ENCODE measurements at regions not wholly inside any gene's neighbourhood (a gene's known extent, or its start where the extent isn't known, plus 50 kb on each side); places are given as distances from the start of the nearest gene placed in this dataset.
A peak's percentile ranks its signal among the peaks of the same experiment; 100 is the strongest.
"Not testable (repeated sequence)": the region's sequence is repeated elsewhere in the genome, so short reads cannot be mapped to it uniquely, and the experiment has no call there.

GRCh38 chr1:232147215-232147614 lies 482.7 kb downstream of the SIPA1L2 start:
- no peak overlapping the region for H3K4me3 ChIP-seq (ENCODE audit: low read depth, low read length)

- no peak overlapping the region for H3K4me3 ChIP-seq (ENCODE audit: low read depth, low read length)
These were observed 483.4 kb downstream of the SIPA1L2 start for GRCh38 chr1:232146514-232146913.

DNA sequence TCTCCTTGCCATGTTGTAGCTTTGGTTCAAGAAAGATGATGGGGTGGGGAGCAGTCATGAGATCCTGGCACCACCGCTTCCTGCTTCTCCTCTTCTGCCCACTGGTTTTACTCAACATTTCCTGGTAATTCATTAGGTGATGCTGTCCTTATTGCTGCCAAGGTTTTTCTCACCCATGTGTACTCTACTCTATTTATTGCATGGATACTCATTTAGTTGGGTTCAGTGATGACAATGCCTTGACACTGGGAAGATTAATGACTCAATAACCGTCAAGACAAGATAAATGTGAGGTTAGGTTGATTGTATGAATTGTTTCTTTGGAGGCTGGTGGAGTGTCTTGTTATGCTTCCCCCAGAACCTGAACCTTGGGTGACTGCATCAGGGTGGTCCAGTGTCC lies 484.2 kb downstream of the SIPA1L2 start:
- H3K4me3 ChIP-seq (ENCODE audit: low read depth, low read length), result no peak overlapping the region

DNA sequence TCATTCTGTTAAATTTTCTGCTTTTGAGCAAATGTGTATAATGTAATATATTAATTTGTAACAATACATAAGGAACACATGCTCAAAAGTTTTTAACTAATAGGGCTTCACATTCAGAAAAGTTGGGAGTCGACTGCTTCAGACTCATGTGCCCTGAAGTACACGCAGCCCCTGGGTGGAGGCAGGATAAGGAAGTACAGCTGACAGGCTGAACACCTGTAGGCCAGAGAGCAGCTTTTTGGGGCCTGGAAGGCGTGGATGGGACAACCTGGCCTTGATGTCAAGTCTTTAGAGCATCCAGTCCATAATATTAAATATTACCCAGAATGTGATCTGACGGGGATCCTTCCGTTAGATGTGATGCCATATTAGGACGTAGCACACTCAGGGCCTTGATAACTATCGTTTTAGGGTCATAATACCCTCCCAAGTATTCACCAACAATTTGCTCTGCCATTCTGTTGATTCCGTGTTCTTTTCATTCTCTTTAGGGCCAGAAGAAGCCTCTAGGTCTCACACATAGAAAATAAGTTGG lies 485.2 kb downstream of the SIPA1L2 start:
- H3K4me3 ChIP-seq (ENCODE audit: low read depth, low read length), result no peak overlapping the region

DNA sequence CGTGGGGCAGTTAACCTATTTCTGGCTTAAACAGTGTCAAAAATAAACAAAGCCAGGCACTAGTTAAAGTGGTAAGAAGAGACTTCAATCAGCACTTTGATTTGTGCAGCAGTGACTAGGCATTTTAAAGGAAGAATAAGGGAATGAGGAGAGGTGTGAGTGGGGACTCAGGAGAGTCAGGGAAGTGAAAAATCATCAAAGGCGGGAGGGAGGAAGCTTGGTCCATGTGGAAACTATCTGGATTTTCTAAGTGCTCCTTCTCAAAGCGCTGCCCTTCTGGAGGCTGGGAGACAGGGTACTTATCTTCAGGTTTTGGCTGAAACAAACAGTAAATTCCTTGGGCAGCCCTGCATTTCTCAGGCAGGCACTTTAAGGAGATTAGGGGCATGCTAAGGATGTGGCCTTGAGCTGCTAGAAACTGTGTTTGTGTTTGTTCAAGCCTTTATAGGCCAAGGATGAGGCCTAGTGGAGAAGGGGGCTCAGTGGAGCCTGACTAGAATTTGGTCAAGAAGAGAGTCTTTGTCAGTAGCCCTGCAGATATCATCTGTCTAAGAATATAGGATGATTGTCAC lies 486.5 kb downstream of the SIPA1L2 start:
- no peak overlapping the region for H3K4me3 ChIP-seq (ENCODE audit: low read depth, low read length)

GRCh38 chr1:232142403-232143314 lies 487.3 kb downstream of the SIPA1L2 start:
- no peak overlapping the region for H3K4me3 ChIP-seq (ENCODE audit: low read depth, low read length)

DNA sequence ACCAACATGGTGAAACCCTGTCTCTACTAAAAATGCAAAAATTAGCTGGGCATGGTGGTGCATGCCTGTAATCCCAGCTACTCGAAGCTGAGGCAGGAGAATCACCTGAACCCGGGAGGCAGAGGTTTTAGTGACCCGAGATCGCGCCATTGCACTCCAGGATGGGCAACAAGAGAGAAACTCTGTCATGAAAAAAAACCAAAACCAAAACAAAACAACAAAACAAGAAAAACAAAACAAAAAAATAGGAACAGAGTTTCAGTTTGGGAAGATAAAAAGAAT lies 488.8 kb downstream of the SIPA1L2 start:
- not testable (repeated sequence) for H3K4me3 ChIP-seq (ENCODE audit: low read depth, low read length)

DNA sequence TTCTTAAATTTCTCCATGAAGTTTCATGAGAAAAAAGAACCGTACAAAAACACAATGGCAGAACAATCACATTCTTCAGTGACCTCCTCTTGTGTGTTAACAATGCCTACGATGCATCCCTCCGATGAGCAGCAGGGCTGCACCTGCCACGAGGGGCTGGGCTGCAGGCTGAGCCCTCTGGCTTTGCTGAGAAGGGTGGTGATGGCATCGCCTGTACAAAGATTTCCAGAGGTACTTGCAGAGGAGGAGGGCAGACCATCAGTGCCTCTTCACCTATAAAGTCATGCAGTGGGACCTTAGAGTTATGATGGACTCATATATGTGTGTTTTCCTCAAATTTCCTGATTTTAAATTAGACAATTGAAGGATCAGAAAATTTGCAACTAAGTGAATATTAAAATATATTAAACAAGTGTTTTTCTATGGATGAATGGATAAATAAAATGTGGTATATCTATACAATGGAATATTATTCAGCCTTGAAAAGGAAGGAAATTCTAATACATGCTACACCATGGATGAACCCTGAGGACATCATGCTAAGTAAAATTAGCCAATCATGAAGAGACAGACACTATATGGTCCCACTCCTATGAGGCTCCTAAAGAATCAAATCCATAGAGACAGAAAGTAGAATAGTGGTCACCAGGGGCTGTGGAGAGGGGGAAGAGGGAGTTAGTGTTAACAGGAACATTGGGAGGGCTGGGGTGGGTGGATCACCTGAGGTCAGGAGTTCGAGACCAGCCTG lies 489.3 kb downstream of the SIPA1L2 start:
- H3K4me3 ChIP-seq (ENCODE audit: low read depth, low read length), result no peak overlapping the region

DNA sequence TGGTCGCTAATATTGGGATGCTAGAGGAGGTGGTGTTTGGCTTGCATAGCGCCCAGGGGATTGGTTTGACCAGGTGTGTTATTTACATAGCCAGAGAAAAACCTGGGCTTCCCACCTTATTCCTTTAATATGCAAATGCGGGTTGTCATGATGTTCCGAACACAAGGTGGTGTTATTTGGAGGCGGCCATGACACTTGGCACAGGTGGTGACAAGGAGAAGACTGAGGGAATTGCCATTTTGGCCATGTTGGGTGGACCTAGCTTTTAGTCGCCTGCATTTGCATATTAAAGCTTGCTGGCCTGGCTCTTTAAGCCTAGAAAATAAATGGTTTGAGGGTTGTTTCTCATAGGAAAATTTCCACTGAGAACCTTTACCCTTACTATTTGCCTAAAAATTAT lies 490.5 kb downstream of the SIPA1L2 start:
- H3K4me3 ChIP-seq (ENCODE audit: low read depth, low read length), result no peak overlapping the region

- no peak overlapping the region for H3K4me3 ChIP-seq (ENCODE audit: low read depth, low read length)
These were observed 491.9 kb downstream of the SIPA1L2 start for GRCh38 chr1:232138044-232138443.

GRCh38 chr1:232137066-232137465 lies 492.9 kb downstream of the SIPA1L2 start:
- no peak overlapping the region for H3K4me3 ChIP-seq (ENCODE audit: low read depth, low read length)

GRCh38 chr1:232136136-232136535 lies 493.8 kb downstream of the SIPA1L2 start:
- no peak overlapping the region for H3K4me3 ChIP-seq (ENCODE audit: low read depth, low read length)

GRCh38 chr1:232134365-232134764 lies 495.6 kb downstream of the SIPA1L2 start:
- H3K4me3 ChIP-seq (ENCODE audit: low read depth, low read length), result no peak overlapping the region

GRCh38 chr1:232132572-232132971 lies 497.4 kb downstream of the SIPA1L2 start:
- H3K4me3 ChIP-seq (ENCODE audit: low read depth, low read length), result no peak overlapping the region

DNA sequence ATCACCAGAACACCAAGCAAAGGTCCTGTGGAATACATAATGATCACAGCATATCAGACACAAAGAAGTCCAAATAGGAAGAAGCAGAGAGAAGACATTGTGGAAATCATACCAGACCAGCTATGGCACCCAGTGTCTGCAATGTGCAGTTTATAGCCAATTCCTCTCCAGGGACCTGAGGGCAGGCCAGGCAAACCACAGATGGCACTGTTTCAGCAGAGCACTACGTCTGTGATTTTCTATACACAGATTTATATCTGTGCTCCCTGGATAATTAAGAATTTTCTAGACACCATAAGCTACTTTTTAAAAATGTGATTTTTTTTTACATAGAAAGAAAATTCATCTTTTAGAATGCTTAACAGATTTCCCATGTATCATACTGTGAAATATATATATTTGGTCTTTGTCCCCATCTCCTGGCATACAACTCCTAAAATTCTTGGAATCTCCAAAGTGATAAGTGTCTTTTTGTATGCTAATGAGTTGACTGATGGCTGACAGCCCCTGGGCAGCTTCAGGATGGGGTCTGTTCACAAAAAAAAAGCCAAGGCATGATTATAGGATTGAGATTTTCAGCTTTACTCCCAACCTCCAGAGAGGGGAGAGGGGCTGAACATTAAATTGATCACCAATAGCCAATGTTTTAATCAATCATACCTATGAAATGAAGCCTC lies 498.1 kb downstream of the SIPA1L2 start:
- no peak overlapping the region for H3K4me3 ChIP-seq (ENCODE audit: low read depth, low read length)

- H3K4me3 ChIP-seq (ENCODE audit: low read depth, low read length), result no peak overlapping the region
These were observed 499.0 kb downstream of the SIPA1L2 start for GRCh38 chr1:232130815-232131480.

- no peak overlapping the region for H3K4me3 ChIP-seq (ENCODE audit: low read depth, low read length)
These were observed 500.6 kb downstream of the DISC1 start for GRCh38 chr1:232127190-232127589.

GRCh38 chr1:232123775-232124659 lies 497.4 kb downstream of the DISC1 start:
- peak overlapping the region; percentile 41 for H3K4me3 ChIP-seq (ENCODE audit: low read depth, low read length)

DNA sequence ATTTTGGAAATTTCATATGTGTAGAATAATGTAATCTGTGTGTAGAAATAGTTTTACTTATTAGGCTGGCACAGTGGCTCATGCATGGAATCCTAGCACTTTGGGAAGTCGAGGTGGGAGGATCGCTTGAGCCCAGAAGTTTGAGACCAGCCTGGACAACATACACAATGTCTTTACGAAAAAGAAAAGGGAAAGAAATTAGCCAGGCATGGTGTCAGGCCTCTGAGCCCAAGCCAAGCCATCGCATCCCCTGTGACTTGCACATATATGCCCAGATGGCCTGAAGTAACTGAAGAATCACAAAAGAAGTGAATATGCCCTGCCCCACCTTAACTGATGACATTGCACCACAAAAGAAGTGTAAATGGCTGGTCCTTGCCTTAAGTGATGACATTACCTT lies 491.3 kb downstream of the DISC1 start:
- H3K4me3 ChIP-seq (ENCODE audit: low read depth, low read length), result not testable (repeated sequence)

DNA sequence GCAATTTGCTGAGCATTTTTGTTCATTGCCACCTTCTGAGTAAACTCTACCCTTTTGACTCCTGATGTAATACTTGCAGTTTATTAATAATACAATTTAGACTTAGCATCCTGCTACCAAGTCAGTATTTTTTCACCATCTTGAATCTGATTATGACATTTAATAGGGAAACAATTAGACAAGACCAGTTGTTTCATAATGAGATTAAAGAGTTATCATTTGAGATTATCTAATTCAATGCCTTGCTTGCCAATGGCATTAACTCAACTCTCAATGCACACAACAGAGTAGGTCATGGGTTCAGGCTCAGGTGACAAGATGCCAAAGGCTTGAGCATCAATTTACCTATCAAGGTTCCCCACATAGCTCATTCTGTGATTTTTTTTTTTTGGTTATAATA lies 488.4 kb downstream of the DISC1 start:
- H3K4me3 ChIP-seq (ENCODE audit: low read depth, low read length), result no peak overlapping the region
